ENCODE measurements at regions not wholly inside any gene's neighbourhood (a gene's known extent, or its start where the extent isn't known, plus 50 kb on each side); places are given as distances from the start of the nearest gene placed in this dataset.
"Not testable (repeated sequence)": the region's sequence is repeated elsewhere in the genome, so short reads cannot be mapped to it uniquely, and the experiment has no call there.

GRCh38 chr2:144771348-144771747, 251.4 kb upstream of the ZEB2 start:
- no peak for DNase-seq

- no peak for DNase-seq
Measured at GRCh38 chr2:144770616-144771230, 250.8 kb upstream of the ZEB2 start.

- DNase-seq = not testable (repeated sequence)
Measured at GRCh38 chr2:144760939-144761338, 241.0 kb upstream of the ZEB2 start.

- no peak for DNase-seq
Measured at GRCh38 chr2:144759746-144760145, 239.8 kb upstream of the ZEB2 start.

GRCh38 chr2:144758196-144758595, 238.3 kb upstream of the ZEB2 start:
- not testable (repeated sequence) for DNase-seq

- DNase-seq = no peak
Measured at GRCh38 chr2:144753416-144753815, 233.5 kb upstream of the ZEB2 start.

GRCh38 chr2:144751142-144751905, 231.4 kb upstream of the ZEB2 start:
- no peak for DNase-seq

GRCh38 chr2:144749188-144749587, 229.3 kb upstream of the ZEB2 start:
- no peak for DNase-seq

GRCh38 chr2:144748443-144748842, 228.5 kb upstream of the ZEB2 start:
- DNase-seq = no peak

GRCh38 chr2:144747571-144747970, 227.7 kb upstream of the ZEB2 start:
- DNase-seq = no peak

- no peak for DNase-seq
Measured at GRCh38 chr2:144745424-144745823, 225.5 kb upstream of the ZEB2 start.

- no peak for DNase-seq
Measured at GRCh38 chr2:144738749-144739148, 218.8 kb upstream of the ZEB2 start.

- no peak for DNase-seq
Measured at GRCh38 chr2:144730711-144731110, 210.8 kb upstream of the ZEB2 start.

GRCh38 chr2:144724460-144724859, 204.5 kb upstream of the ZEB2 start:
- not testable (repeated sequence) for DNase-seq

GRCh38 chr2:144718376-144718775, 198.5 kb upstream of the ZEB2 start:
- no peak for DNase-seq

GRCh38 chr2:144715992-144716391, 196.1 kb upstream of the ZEB2 start:
- DNase-seq = no peak

- no peak for DNase-seq
Measured at GRCh38 chr2:144713410-144713809, 193.5 kb upstream of the ZEB2 start.

GRCh38 chr2:144712550-144712940, 192.6 kb upstream of the ZEB2 start:
- DNase-seq = no peak

- DNase-seq = no peak
Measured at GRCh38 chr2:144711630-144712549, 192.0 kb upstream of the ZEB2 start.

- DNase-seq = no peak
Measured at GRCh38 chr2:144711084-144711483, 191.2 kb upstream of the ZEB2 start.

GRCh38 chr2:144708626-144709025, 188.7 kb upstream of the ZEB2 start:
- no peak for DNase-seq

GRCh38 chr2:144707736-144708326, 187.9 kb upstream of the ZEB2 start:
- DNase-seq = no peak

- DNase-seq = no peak
Measured at GRCh38 chr2:144706647-144707046, 186.7 kb upstream of the ZEB2 start.
